ENCODE measurements at regions not wholly inside any gene's neighbourhood (a gene's known extent, or its start where the extent isn't known, plus 50 kb on each side); places are given as distances from the start of the nearest gene placed in this dataset.

GRCh38 chr1:9183441-9183840 lies 51.1 kb upstream of the H6PD start:
- TF ChIP-seq POLR2A (IDR thresholded peaks at IDR 0.05; ENCODE audit: low read length) (no peak), GATA1 (IDR thresholded peaks at IDR 0.05; ENCODE audit: low read depth, low read length) (no peak)

Data from erythroblast (primary cell).